NCI-H146 (cell line): ENCODE measurements at regions not wholly inside any gene's neighbourhood (a gene's known extent, or its start where the extent isn't known, plus 50 kb on each side); places are given as distances from the start of the nearest gene placed in this dataset.
"Not testable (repeated sequence)": the region's sequence is repeated elsewhere in the genome, so short reads cannot be mapped to it uniquely, and the experiment has no call there.

Source experiments
- DNase-seq: peaks from one replicate; lab custom pipeline; 2025; lab: John Stamatoyannopoulos, UW

DNA sequence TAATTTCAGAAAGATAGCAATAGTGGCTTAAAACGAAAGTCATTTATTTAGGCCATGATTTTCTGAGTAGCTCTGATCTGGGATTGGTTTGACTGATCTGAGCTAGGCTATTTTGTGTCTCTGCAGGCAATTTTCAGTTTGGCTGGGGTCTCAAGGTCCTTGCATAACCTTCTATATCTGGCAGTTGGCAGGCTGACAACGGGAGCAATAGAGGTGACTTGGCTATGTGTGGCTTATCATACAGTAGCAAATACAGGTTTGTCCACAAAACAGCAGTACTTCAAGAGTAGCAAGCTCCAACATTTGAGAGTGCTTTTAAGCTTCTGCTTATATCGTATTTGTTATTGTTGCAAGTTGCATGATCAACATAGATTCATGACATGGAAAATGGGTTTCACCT, 1167.3 kb upstream of the CELF2 start:
- DNase-seq, result no peak

DNA sequence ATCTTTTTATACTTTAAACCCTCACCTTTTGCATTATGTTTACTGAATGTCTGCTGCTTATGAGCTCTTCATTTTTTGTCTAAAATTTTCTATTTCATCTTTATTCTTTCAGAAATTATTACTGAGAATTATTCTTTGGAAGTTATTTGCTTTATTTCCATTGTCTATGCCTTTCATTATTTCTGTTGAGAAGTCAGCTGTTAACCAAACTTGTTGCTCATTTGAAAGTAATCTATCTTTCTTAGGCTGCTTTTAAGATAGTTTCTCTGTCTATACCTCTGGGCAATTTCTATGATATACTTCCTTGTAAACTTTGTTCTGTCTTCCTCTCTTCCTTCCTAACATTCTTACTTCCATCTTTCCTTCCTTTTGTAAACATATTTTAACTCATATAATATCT, 1165.9 kb upstream of the CELF2 start:
- no peak for DNase-seq

GRCh38 chr10:9853405-9854355, 1164.0 kb upstream of the CELF2 start:
- no peak for DNase-seq

DNA sequence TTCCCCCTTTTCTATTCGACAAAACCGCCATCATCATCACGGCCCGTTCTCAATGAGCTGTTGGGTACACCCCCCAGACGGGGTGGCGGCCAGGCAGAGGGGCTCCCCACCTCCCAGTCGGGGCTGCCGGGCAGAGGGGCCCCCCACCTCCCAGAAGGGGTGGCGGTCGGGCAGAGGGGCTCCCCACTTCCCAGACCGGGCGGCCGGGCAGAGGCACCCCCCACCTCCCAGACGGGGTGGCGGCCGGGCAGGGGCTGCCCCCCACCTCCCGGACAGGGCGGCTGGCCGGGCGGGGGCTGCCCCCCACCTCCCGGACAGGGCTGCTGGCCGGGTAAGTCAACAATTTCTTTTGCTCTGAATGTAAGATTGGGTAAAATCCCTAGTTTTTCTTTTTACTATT, 1162.2 kb upstream of the CELF2 start:
- DNase-seq, result not testable (repeated sequence)

- DNase-seq, result no peak
These were observed 1158.9 kb upstream of the CELF2 start for GRCh38 chr10:9858816-9859215.

GRCh38 chr10:9860045-9860444, 1157.6 kb upstream of the CELF2 start:
- DNase-seq, result no peak

- DNase-seq, result no peak
These were observed 1154.0 kb upstream of the CELF2 start for GRCh38 chr10:9863559-9864121.

- DNase-seq, result no peak
These were observed 1149.2 kb upstream of the CELF2 start for GRCh38 chr10:9868499-9868898.

DNA sequence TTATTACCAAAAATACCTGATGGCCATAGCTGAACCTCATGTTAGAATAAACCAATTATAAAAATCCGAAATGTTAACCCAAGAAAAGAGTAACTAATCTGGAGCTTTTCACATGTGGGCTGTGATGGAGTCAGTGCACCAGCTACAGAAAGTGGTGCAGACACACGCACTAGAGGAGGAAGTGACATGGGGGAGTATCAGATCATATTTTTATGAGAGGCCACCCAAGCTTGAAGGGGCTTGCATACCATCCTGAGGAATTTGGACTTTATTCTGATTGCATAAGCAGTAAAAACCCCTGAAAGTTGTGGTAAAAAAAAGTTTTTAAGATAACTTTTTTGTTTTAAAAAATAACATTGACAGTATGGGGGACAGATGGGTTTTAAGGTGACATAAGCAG, 1148.5 kb upstream of the CELF2 start:
- DNase-seq, result no peak

- no peak for DNase-seq
These were observed 1148.0 kb upstream of the CELF2 start for GRCh38 chr10:9869606-9870176.

GRCh38 chr10:9875353-9875752, 1142.3 kb upstream of the CELF2 start:
- no peak for DNase-seq

GRCh38 chr10:9877978-9878377, 1139.7 kb upstream of the CELF2 start:
- no peak for DNase-seq

- DNase-seq, result no peak
These were observed 1139.3 kb upstream of the CELF2 start for GRCh38 chr10:9878383-9878782.

DNA sequence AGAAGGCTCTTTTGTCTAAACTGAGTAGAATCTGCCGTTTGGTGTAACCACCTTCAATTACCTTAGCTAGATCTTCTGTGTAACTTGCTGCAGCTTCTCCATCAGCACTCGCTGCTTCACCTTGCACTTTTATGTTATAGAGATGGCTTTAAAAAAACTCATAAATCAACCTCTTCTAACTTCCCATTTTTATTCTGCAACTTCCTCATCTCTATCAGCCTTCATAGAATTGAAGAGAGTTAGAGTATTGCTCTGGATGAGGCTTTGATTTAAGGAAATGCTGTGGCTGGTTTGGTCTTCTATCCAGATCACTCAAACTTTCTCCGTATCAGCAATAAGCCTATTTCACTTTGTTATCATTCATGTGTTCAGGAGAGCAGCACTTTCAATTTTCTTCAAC, 1131.9 kb upstream of the CELF2 start:
- no peak for DNase-seq

DNA sequence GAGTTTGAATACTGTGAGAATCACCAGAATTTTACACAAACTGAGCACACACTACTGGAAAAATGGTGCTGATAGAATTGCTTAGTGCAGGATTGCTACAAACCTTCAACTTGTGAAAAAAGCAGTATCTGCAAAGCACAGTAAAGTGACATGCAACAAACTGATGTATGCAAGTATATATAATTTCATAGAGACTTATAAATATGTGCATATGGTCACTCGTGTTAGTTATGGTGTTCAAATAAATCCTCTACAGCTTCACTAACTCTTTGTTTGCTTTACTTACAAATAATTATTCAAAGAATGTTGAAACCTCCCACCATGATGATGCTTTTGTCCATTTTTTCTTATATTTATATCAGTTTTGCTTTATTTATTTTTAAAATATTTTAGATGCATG, 1130.9 kb upstream of the CELF2 start:
- no peak for DNase-seq

- DNase-seq, result no peak
These were observed 1122.2 kb upstream of the CELF2 start for GRCh38 chr10:9895453-9895852.

DNA sequence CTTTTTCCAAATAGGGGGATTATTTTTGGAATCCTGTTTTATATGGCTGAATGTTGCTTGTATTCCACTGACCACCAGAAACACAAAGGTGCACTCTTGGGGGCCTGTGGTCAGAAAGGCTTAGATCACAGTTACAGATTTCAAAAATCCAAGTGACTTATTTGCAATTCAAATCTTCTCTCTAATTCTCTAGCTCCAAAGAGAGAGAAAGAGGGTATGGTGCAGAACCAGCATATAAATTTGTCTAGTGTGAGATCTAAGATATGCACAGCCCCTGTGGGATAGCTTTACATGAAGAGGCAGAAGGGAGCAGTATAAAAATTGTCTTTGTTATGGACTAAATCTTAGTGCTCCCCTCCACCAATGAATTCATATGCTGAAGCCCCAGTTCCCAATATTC, 1121.7 kb upstream of the CELF2 start:
- DNase-seq, result no peak

DNA sequence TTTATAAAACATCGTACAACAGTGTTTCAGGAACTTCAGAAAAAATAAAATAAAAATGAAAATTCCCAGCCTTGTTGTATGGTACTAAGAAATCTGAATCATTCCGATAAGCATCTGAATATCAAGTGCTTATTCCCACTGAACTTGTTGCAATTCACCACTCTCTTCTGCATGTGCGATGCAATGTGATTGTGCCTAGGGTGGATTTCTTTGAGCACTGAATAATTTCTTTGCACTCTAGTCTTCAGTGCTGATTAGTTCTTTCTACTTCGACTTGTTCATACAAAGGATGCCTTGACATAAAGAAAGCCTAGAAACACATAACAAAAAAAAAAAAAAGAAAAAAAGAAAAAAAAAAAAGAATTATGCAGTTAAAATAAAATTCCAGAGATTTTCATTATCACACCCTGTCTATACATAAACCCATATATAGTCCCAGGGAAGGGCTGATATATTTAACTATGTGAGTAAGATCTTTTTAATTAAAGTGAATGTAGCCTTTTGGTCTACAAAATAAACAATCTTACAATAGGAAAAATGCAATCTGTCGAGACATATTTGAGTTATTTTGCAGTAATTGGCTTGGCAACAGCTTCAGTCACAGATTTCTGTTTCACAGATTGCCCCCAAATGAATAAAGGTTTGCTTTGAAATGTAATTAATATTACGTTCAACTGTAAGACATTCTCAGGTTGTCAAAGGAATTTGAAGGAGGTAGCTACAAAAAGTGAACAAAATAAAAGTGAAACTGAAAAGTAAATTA, 1118.9 kb upstream of the CELF2 start:
- DNase-seq, result no peak

GRCh38 chr10:9900751-9901150, 1116.9 kb upstream of the CELF2 start:
- DNase-seq, result no peak

DNA sequence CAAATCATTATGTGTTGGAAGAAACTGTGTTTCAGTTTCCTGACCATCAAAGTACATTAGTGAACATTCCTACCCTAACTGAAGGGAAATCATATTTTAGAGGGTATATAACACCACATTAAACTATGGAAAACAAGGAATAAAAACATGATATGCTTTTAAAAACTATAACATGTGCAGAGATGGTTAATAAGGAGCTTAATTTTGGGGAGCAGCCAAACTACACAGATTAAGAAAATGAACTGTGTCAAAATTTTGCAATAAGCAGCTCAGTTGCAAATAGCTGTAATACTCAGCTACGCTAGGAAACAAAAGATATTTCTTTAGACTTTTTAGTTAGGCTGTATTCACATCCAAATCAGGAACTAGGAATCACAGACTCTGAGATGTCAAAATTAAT, 1115.7 kb upstream of the CELF2 start:
- DNase-seq, result no peak

- DNase-seq, result no peak
These were observed 1107.2 kb upstream of the CELF2 start for GRCh38 chr10:9910446-9910845.

DNA sequence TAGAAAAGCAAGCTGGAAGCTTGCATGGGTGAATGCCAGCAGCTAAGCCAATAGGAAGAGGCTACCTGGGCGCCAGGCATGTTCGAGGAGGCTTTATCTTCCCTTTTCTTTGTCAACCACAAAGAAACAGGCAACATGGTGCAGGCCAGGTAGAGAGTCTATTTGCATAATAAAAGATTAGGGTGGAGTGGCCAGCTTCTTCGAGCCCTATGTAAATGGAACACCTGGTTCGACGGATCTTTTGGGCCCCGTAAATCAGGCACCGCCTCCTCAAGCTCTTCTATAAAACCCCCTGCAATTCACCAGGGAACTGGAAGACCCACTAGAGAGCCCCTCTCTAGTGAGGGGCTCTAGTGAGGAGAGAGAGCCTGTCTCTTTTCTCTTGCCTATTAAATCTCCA, 1106.2 kb upstream of the CELF2 start:
- no peak for DNase-seq
